HepG2 (cell line): ENCODE measurements at regions not wholly inside any gene's neighbourhood (a gene's known extent, or its start where the extent isn't known, plus 50 kb on each side); places are given as distances from the start of the nearest gene placed in this dataset.

Experiments
- ATAC-seq: fragments of 200-7000 bp; cut with Tn5 transposase; 3 replicates; pipeline ENCODE4 v1.9.1; 2020; ENCODE audit warnings: mild to moderate bottlenecking, moderate library complexity
- BruUV-seq: library from RNA; stranded (reverse); fragments of 400-500 nt; replicated peaks from 2 replicates; lab custom pipeline; 2021; lab: Mats Ljungman, UMichigan
- CTCF ChIA-PET: fragments of 300-600 bp; formaldehyde crosslinking; extraction: SDS; loops from one replicate; lab custom pipeline; 2021; ENCODE audit warnings: low total read pairs, inconsistent platforms, low intra/inter-chr PET ratio; lab: Yijun Ruan, JAX
- POLR2A ChIA-PET: fragments of 350-600 bp; sonication (Branson Sonifier 250); formaldehyde crosslinking; loops from one replicate; lab custom pipeline; 2020; ENCODE audit warnings: antibody characterized with exemption, inconsistent platforms; lab: Yijun Ruan, JAX
- DNase-seq: peaks from one replicate; pipeline ENCODE4 v3.0.0-alpha.2; 2015; ENCODE audit warnings: low spot score
- FAIRE-seq: peaks from 3 replicates; lab custom pipeline; 2011; peaks lifted over from hg19 to GRCh38; lab: Jason Lieb, UNC
- H2AFZ ChIP-seq: one replicate; pipeline ENCODE4 v1.6.1; 2011; ENCODE audit warnings: low read length, inconsistent platforms
- H3K27ac ChIP-seq: fragments of 300-600 bp; 3 replicates; pipeline ENCODE4 v1.8.0; 2011; ENCODE audit warnings: mixed run types, mild to moderate bottlenecking, mixed read lengths, low read length, inconsistent platforms; ENCODE audit not compliant: insufficient read depth; ENCODE audit errors: extremely low read length
- H3K27me3 ChIP-seq, 2 experiments: fragments of 200-600 bp in 1 of 2; 2 replicates in 1 of 2; 3 replicates in 1 of 2; pipeline versions ENCODE4 v1.6.0 to v1.8.0; 2011; ENCODE audit warnings: low read length in 2 of 2, mild to moderate bottlenecking in 2 of 2, moderate library complexity in 2 of 2, inconsistent platforms in 1 of 2; ENCODE audit not compliant: insufficient read depth in 2 of 2, control insufficient read depth in 1 of 2
- H3K36me3 ChIP-seq, 2 experiments: fragments of 200-600 bp in 1 of 2; replicated peaks in 1 of 2; 2 replicates in 1 of 2; 3 replicates in 1 of 2; pipeline versions ENCODE4 v1.5.1 to v1.8.0; 2011; ENCODE audit warnings: low read length in 2 of 2, inconsistent platforms in 1 of 2; ENCODE audit not compliant: insufficient read depth in 2 of 2, control insufficient read depth in 1 of 2
- H3K4me1 ChIP-seq: 2 replicates; pipeline ENCODE4 v1.5.1; 2012; ENCODE audit warnings: low read length, inconsistent platforms; ENCODE audit not compliant: insufficient read depth
- H3K4me2 ChIP-seq: 2 replicates; pipeline ENCODE4 v1.6.0; 2011; ENCODE audit warnings: low read depth, low read length, inconsistent platforms
- H3K4me3 ChIP-seq, 3 experiments: fragments of 200-600 bp in 1 of 3; sonication (generic), shearing (Covaris generic) in 1 of 3; replicated peaks in 1 of 3; 2 replicates each; pipeline ENCODE4 v1.5.1; 2011 to 2016; ENCODE audit warnings: low read length in 3 of 3, inconsistent platforms in 2 of 3, low read depth in 2 of 3, mild to moderate bottlenecking in 2 of 3, control low read depth in 1 of 3, mixed read lengths in 1 of 3; ENCODE audit not compliant: insufficient read depth in 1 of 3
- H3K79me2 ChIP-seq: one replicate; pipeline ENCODE4 v1.6.1; 2011; ENCODE audit warnings: low read length, inconsistent platforms; ENCODE audit not compliant: insufficient read depth
- H3K9ac ChIP-seq: 2 replicates; pipeline ENCODE4 v1.6.0; 2011; ENCODE audit warnings: mild to moderate bottlenecking, low read depth, low read length, inconsistent platforms; ENCODE audit not compliant: insufficient read depth
- H3K9me3 ChIP-seq: 2 replicates; pipeline ENCODE4 v1.5.1; 2012; ENCODE audit warnings: mild to moderate bottlenecking, low read length
- H4K20me1 ChIP-seq: 2 replicates; pipeline ENCODE4 v1.6.0; 2011; ENCODE audit warnings: inconsistent platforms, mild to moderate bottlenecking, low read length, moderate library complexity; ENCODE audit not compliant: insufficient read depth
- MEIS2 ChIP-seq: sonication (generic); formaldehyde crosslinking; IDR thresholded peaks from 2 replicates; pipeline ENCODE4 v1.9.0; 2021; ENCODE audit warnings: mild to moderate bottlenecking, missing genetic modification reagents
- MXI1 ChIP-seq: IDR thresholded peaks from 3 replicates; pipeline ENCODE4 v1.6.1; 2012; ENCODE audit warnings: low read depth, low read length, inconsistent platforms, borderline replicate concordance
- NKX3-1 ChIP-seq: sonication (generic); formaldehyde crosslinking; IDR thresholded peaks from 2 replicates; pipeline ENCODE4 v1.5.0; 2020; ENCODE audit warnings: missing genetic modification reagents
- NONO ChIP-seq, 2 experiments: fragments of 450-650 bp in 1 of 2; sonication (generic) in 1 of 2; formaldehyde crosslinking in 1 of 2; IDR thresholded peaks in 1 of 2; conservative IDR thresholded peaks in 1 of 2; 2 replicates each; pipeline versions ENCODE4 v1.6.1 to v1.8.0; 2017 to 2022; ENCODE audit warnings: mild to moderate bottlenecking in 1 of 2, missing genetic modification reagents in 1 of 2, moderate library complexity in 1 of 2
- RCOR2 ChIP-seq: IDR thresholded peaks from 2 replicates; pipeline ENCODE4 v1.6.1; 2016; ENCODE audit warnings: missing biosample characterization, missing genetic modification reagents
- REXO4 ChIP-seq: sonication (generic); formaldehyde crosslinking; IDR thresholded peaks from 2 replicates; pipeline ENCODE4 v1.8.0; 2022; ENCODE audit warnings: missing genetic modification reagents, mild to moderate bottlenecking, borderline replicate concordance
- RFXAP ChIP-seq: sonication (generic); formaldehyde crosslinking; IDR thresholded peaks from 2 replicates; pipeline ENCODE4 v1.4.0; 2020; ENCODE audit warnings: missing genetic modification reagents, borderline replicate concordance
- U2AF1 ChIP-seq: fragments of 200-400 bp; formaldehyde crosslinking; optimal IDR thresholded peaks from 2 replicates; pipeline ENCODE3; 2017; ENCODE audit warnings: mild to moderate bottlenecking, low read depth, low read length
- ZNF607 ChIP-seq: sonication (generic); formaldehyde crosslinking; IDR thresholded peaks from 2 replicates; pipeline ENCODE4 v1.5.1; 2020; ENCODE audit warnings: missing genetic modification reagents, mild to moderate bottlenecking, borderline replicate concordance
- ZNF7 ChIP-seq: IDR thresholded peaks from 2 replicates; pipeline ENCODE4 v1.6.1; 2016; ENCODE audit warnings: missing biosample characterization, missing genetic modification reagents
- ZNF790 ChIP-seq: sonication (generic); formaldehyde crosslinking; IDR thresholded peaks from 2 replicates; pipeline ENCODE4 v1.8.0; 2022; ENCODE audit warnings: missing genetic modification reagents, mild to moderate bottlenecking, borderline replicate concordance
- ZUFSP ChIP-seq: sonication (generic); formaldehyde crosslinking; IDR thresholded peaks from 2 replicates; pipeline ENCODE4 v1.9.0; 2021; ENCODE audit warnings: missing genetic modification reagents, mild to moderate bottlenecking, borderline replicate concordance
- WGBS: methylation state at CpG from one replicate; pipeline ENCODE4 v1.1.6; 2017; ENCODE audit warnings: low lambda C conversion rate; 5-methylcytosine and 5-hydroxymethylcytosine counted together
- in situ Hi-C: cut with HindIII; loops from 2 replicates; pipeline ENCODE4 v1.10.0; 2017; ENCODE audit warnings: low pct_unique_long_range_greater_than_20kb; ENCODE audit not compliant: extremely low pct_ligation_motif_present
- intact Hi-C: fragments of 100-400 bp; cut with micrococcal nuclease; formaldehyde crosslinking; loops from one replicate; pipeline ENCODE4 v1.10.0; 2022; ENCODE audit not compliant: unreplicated experiment
- TF ChIP-seq, protein P1 (sequence below): sonication (generic); formaldehyde crosslinking; IDR thresholded peaks from 2 replicates; pipeline ENCODE4 v1.4.0; 2020; ENCODE audit warnings: mild to moderate bottlenecking, missing genetic modification reagents
- TF ChIP-seq, protein P2 (sequence below): sonication (generic); formaldehyde crosslinking; IDR thresholded peaks from 2 replicates; pipeline ENCODE4 v1.4.0; 2020; ENCODE audit warnings: mild to moderate bottlenecking, missing genetic modification reagents

DNA sequence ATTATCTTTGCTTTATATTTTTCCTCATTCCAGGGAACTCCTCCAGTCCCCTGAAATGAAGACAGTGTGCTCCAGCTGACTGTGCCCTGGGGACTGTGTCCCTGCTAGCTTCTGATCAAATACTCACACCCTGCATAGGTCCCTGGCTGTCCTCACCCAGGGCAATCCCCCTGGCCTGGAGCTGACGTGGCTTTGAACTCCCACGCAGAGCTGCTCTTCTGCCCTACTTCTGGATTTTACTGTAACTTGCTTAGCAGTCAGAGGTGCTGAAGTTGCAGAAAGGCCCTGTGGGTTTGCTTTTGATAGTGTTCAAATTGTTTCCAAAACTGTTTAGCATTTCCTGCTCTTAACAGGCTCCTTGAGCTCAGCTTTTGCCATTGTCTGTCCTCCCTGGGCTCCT lies 186.5 kb downstream of the FASLG start:
- WGBS = 46% methylated on average over 2 of the region's 2 CpGs
- no TSS peak for BruUV-seq
- in situ Hi-C loops (no loop called here), intact Hi-C loops (no loop called here)
- Histone ChIP-seq H2AFZ (no peak overlapping the region), H3K9ac (no peak overlapping the region), H3K4me1 (no peaks in the 10 kb centered on the region), H3K4me3 (no peak overlapping the region), H3K36me3 (no peaks in the 10 kb centered on the region), H3K4me2 (no peak overlapping the region), H3K9me3 (no peaks in the 10 kb centered on the region), H3K79me2 (no peaks in the 10 kb centered on the region), H3K27me3 (no peaks in the 10 kb centered on the region; a peak in 1 of 5 replicates), H4K20me1 (no peaks in the 10 kb centered on the region), H3K27ac (no peak overlapping the region)
- CTCF ChIA-PET = no interaction called here
- POLR2A ChIA-PET = no interaction called here
- DNase-seq (no peak), ATAC-seq (no peak), FAIRE-seq (no peak)
- TF ChIP-seq NKX3-1 (CRISPR knock-in tag) (no peak), RFXAP (CRISPR knock-in tag) (no peak)

DNA sequence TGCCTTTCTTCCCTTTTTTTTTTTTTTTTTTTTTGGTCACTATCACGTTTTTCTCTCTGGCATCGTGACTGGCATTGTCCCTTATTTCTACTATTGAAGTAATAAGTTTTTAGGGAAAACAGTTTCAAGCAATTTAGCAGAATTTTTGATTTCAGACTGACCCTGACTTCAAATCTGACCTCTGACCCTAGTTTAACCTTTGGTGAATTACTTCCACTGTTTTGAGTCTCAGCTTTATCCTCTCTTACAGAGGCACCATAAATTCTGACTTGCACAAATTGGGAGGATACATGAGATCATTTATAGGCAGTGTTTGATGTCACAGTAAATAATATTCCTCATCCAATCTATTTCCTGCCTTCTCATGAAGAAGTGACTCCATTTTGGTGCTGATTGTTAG lies 187.0 kb downstream of the FASLG start:
- no peaks in the 10 kb centered on the region for H3K79me2 ChIP-seq
- CTCF ChIA-PET = no interaction called here
- no peak overlapping the region for H3K4me3 ChIP-seq
- FAIRE-seq (no peak), DNase-seq (no peak)
- in situ Hi-C loops = no loop called here
- H3K9me3 ChIP-seq = no peaks in the 10 kb centered on the region
- no peaks in the 10 kb centered on the region for H3K4me1 ChIP-seq
- 14% methylated on average over 2 of the region's 2 CpGs for WGBS
- BruUV-seq = no TSS peak
- H3K36me3 ChIP-seq = no peaks in the 10 kb centered on the region
- TF ChIP-seq ZUFSP (CRISPR knock-in tag) (no peak), NONO (IDR thresholded peaks at IDR 0.05) (no peak), NONO (CRISPR knock-in tag; conservative IDR thresholded peaks at IDR 0.05) (no peak), MEIS2 (CRISPR knock-in tag) (no peak), MXI1 (no peak), ZNF607 (CRISPR knock-in tag) (no peak), U2AF1 (no peak), REXO4 (CRISPR knock-in tag) (no peak), ZNF790 (CRISPR knock-in tag) (no peak), RCOR2 (CRISPR knock-in tag) (no peak), ZNF7 (CRISPR knock-in tag) (no peak)
- TF ChIP-seq, protein P1, sequence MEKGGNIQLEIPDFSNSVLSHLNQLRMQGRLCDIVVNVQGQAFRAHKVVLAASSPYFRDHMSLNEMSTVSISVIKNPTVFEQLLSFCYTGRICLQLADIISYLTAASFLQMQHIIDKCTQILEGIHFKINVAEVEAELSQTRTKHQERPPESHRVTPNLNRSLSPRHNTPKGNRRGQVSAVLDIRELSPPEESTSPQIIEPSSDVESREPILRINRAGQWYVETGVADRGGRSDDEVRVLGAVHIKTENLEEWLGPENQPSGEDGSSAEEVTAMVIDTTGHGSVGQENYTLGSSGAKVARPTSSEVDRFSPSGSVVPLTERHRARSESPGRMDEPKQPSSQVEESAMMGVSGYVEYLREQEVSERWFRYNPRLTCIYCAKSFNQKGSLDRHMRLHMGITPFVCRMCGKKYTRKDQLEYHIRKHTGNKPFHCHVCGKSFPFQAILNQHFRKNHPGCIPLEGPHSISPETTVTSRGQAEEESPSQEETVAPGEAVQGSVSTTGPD = no peak
- TF ChIP-seq, protein P2, sequence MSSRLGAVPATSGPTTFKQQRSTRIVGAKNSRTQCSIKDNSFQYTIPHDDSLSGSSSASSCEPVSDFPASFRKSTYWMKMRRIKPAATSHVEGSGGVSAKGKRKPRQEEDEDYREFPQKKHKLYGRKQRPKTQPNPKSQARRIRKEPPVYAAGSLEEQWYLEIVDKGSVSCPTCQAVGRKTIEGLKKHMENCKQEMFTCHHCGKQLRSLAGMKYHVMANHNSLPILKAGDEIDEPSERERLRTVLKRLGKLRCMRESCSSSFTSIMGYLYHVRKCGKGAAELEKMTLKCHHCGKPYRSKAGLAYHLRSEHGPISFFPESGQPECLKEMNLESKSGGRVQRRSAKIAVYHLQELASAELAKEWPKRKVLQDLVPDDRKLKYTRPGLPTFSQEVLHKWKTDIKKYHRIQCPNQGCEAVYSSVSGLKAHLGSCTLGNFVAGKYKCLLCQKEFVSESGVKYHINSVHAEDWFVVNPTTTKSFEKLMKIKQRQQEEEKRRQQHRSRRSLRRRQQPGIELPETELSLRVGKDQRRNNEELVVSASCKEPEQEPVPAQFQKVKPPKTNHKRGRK = no peak
- TF ChIP-seq, all 625 proteins: peak for 0
- no peak for ATAC-seq
- H3K9ac ChIP-seq = no peak overlapping the region
- no peak overlapping the region for H2AFZ ChIP-seq
- POLR2A ChIA-PET = no interaction called here
- H4K20me1 ChIP-seq = no peaks in the 10 kb centered on the region
- H3K27me3 ChIP-seq = no peaks in the 10 kb centered on the region; a peak in 1 of 5 replicates
- H3K27ac ChIP-seq = no peak overlapping the region
- no peak overlapping the region for H3K4me2 ChIP-seq
- intact Hi-C loops = no loop called here
